GM19452 (cell line): ENCODE measurements at regions not wholly inside any gene's neighbourhood (a gene's known extent, or its start where the extent isn't known, plus 50 kb on each side); places are given as distances from the start of the nearest gene placed in this dataset.

Experiments used
- ATAC-seq: cut with Tn5 transposase; IDR thresholded peaks from one replicate; pipeline ENCODE4 v1.9.1; 2021; ENCODE audit not compliant: unreplicated experiment

DNA sequence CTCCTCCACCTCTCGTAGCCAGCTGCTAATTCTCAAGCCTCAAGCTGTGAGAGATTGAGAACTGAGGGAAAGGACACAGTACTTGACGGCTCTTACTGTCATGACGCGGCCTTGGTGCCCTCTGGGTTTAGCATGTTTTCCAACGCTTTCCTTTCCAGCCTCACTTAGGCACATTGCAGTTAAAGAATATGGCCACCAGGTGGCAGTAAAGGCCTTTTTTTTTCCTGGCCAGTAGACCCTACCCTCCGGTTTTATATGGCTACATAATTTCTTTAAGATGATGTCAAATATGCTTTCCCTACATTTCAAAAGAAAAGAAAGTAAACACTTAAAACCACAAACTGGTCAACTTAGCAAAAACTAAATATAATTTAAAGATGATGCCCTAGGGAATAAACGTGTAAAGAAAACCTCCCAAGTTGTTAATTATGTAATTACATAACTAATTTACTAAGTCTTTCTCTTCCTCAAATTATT, 56.8 kb upstream of the PRDX6 start:
- ATAC-seq, result peak; percentile 34

GRCh38 chr1:173421286-173421685, 55.8 kb upstream of the PRDX6 start:
- ATAC-seq, result no peak

DNA sequence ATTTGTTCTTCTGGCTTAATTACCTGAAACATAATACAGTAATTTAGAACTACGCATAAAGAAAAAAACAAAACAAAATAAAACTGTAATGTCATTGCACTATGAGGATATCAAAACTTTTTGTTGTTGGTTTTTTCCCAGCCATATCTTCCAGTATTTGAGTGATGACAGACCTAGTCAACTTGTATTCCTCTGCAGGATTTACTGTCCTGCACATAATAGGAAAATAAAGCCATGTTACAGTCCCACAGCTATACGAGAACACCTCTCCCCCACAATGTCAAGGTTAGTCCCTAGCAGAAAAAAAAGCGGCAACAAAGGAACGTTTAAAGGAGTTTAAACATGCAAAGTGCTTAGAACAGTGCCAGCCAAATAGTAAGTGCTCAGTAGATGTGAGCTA, 55.3 kb upstream of the PRDX6 start:
- ATAC-seq, result no peak

DNA sequence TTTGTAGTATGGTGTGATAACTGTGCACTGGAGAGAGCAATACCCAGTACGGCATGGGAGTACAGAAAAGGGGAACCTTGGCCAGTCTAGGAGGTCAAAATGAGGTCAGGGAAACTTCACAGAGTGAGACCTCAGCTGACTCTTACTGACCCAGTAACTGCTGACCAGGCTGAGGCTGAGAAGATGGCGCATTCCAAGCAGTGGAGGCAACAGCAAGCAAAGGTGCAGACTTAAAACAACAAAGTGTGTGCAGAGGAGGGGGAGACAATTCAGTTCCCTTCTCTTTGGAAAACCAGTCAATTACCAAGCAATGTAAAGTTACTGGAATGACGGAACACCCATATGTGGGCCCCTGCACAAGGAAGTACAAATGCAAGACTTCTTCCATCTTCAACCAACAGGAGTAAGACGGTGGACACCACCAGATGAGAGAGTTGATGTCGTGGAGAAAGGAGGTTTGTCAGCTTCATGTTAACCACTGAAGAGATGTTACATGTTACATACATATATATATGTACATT, 54.6 kb upstream of the PRDX6 start:
- no peak for ATAC-seq

- ATAC-seq, result no peak
Measured at GRCh38 chr1:173423291-173423690, 53.8 kb upstream of the PRDX6 start.

GRCh38 chr1:173424143-173424542, 53.0 kb upstream of the PRDX6 start:
- ATAC-seq, result no peak

DNA sequence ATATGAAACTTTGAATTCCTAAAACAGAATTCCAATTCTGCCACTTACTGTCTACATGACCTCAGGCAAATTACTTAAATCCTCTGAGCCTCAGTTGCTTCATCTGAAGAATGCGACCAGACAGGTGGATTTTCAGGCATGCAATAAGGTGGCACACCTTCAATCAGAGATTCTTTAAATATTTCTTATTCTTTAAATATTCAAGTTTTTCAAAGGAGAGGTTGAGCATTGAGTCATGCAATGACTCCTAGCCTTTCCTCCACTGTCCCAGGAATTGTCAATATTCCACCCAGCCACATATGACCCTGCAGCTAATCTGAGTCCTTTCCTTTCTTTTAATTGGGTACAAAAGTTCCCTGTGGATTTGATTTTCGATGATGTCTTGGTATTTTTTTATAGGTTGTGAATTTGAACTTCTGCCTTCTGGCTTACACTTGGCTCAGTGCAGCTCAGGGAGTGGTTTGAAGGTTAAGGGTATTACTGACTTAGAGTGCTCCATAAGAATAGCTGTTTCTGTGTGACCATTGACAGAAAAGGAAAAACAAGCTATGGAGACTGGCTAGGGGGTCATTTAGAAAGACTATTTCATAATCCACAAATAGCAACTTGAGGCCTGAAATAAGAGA, 52.2 kb upstream of the PRDX6 start:
- no peak for ATAC-seq

DNA sequence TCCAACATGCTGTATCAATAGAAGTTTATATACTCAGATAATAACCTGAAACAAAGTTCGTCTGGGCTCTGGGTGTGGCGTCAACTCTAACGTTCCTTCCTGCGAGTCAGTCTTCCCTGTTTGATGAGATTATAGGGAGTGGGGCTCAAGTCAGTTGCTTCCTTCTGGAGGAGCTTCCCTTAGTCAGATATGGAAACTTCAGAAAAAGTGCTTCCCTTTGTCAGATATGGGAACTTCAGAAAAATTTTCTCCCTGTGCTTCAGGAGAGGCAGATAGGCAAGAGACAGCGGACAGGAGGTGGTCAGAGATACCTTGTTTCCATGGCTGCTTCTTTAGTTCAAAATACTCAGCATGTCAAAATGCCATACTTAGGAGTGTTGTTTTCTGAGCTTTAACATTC, 51.1 kb upstream of the PRDX6 start:
- ATAC-seq, result no peak

DNA sequence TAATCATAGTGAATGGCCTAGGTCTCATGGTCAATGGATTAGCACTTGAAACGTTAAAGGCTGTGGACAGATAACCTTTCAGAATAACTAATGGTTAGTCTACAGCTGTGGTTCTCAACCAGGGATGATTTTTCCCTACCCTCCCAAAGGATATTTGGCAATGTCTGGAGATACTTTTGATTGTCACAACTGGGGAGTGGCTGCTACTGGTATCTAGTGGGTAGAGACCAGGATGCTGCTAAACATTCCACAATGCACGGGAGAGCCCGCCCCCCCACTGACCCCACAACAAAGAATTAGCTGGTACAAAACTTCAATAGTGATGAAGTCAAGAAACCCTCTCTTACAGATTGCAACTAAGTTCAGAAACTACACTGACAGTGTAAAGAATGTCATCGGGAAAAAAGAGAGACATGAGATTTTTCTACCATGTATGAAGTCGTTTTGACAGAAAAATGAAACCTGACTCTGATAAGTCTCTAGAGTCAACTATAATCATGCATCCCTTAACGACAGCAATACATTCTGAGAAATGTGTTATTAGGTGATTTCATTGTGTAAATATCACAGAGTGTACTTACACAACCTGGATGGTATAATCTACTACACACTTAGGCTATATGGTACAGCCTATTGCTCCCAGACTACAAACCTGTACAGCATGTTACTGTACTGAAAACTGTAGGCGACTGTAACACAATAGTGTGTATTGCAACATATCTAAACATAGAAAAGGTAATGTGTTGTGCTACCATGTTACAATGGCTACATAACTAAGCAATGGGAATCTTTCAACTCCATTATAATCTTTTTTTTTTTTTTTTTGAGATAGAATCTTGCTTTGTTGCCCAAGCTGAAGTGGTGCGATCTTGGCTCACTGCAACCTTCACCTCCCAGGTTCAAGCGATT, 49.7 kb upstream of the PRDX6 start:
- ATAC-seq, result no peak
